Neuronal stem cell (in vitro differentiated cells): ENCODE measurements at regions not wholly inside any gene's neighbourhood (a gene's known extent, or its start where the extent isn't known, plus 50 kb on each side); places are given as distances from the start of the nearest gene placed in this dataset.

Experiments
- DNase-seq: peaks from one replicate; pipeline ENCODE4 v3.0.0-alpha.2; 2013; ENCODE audit warnings: low spot score
- H2AFZ ChIP-seq: one replicate; pipeline ENCODE4 v1.6.1; 2013; ENCODE audit warnings: mild to moderate bottlenecking, low read length, inconsistent platforms
- H2AK5ac ChIP-seq: 2 replicates; pipeline ENCODE4 v1.6.1; 2013; ENCODE audit warnings: low read depth, mild to moderate bottlenecking, inconsistent platforms, low read length, moderate library complexity, mixed read lengths
- H2BK120ac ChIP-seq: 2 replicates; pipeline ENCODE4 v1.6.1; 2013; ENCODE audit warnings: low read depth, mild to moderate bottlenecking, inconsistent platforms, low read length, moderate library complexity, mixed read lengths
- H2BK12ac ChIP-seq: one replicate; pipeline ENCODE4 v1.6.1; 2013; ENCODE audit warnings: low read length, inconsistent platforms
- H2BK15ac ChIP-seq: 2 replicates; pipeline ENCODE4 v1.6.1; 2013; ENCODE audit warnings: mild to moderate bottlenecking, low read length, inconsistent platforms, mixed read lengths
- H2BK5ac ChIP-seq: one replicate; pipeline ENCODE4 v1.6.1; 2013; ENCODE audit warnings: inconsistent platforms, mild to moderate bottlenecking, low read length, moderate library complexity
- H3K14ac ChIP-seq: one replicate; pipeline ENCODE4 v1.6.1; 2013; ENCODE audit warnings: low read length, inconsistent platforms
- H3K18ac ChIP-seq: 2 replicates; pipeline ENCODE4 v1.6.1; 2013; ENCODE audit warnings: low read length, inconsistent platforms
- H3K23ac ChIP-seq: 2 replicates; pipeline ENCODE4 v1.6.1; 2013; ENCODE audit warnings: low read depth, mild to moderate bottlenecking, mixed read lengths, low read length, inconsistent platforms; ENCODE audit not compliant: poor library complexity
- H3K27ac ChIP-seq: replicated peaks from 3 replicates; pipeline ENCODE4 v1.5.1; 2013; ENCODE audit warnings: low read length, inconsistent platforms
- H3K27me3 ChIP-seq, 3 experiments: 2 replicates each; pipeline ENCODE4 v1.6.1; 2013; ENCODE audit warnings: low read length in 3 of 3, mild to moderate bottlenecking in 2 of 3, inconsistent platforms in 1 of 3, low read depth in 1 of 3, mixed read lengths in 1 of 3, moderate library complexity in 1 of 3; ENCODE audit not compliant: control insufficient read depth in 3 of 3, insufficient read depth in 3 of 3
- H3K36me3 ChIP-seq, 2 donors: replicated peaks in 1 of 2; 2 replicates each; pipeline ENCODE4 v1.6.1; 2013; ENCODE audit warnings: low read length in 2 of 2; ENCODE audit not compliant: control insufficient read depth in 2 of 2, insufficient read depth in 2 of 2
- H3K4ac ChIP-seq: 2 replicates; pipeline ENCODE4 v1.6.1; 2013; ENCODE audit warnings: inconsistent platforms, mild to moderate bottlenecking, low read length, moderate library complexity
- H3K4me1 ChIP-seq, 2 donors: 1 replicate in 1 of 2; 2 replicates in 1 of 2; pipeline ENCODE4 v1.6.1; 2013; ENCODE audit warnings: low read length in 2 of 2, low read depth in 1 of 2; ENCODE audit not compliant: control insufficient read depth in 2 of 2, insufficient read depth in 1 of 2
- H3K4me2 ChIP-seq: one replicate; pipeline ENCODE4 v1.6.1; 2013; ENCODE audit warnings: mild to moderate bottlenecking, low read length, inconsistent platforms; ENCODE audit not compliant: insufficient read depth, poor library complexity, severe bottlenecking
- H3K4me3 ChIP-seq, 2 donors: 2 replicates each; pipeline ENCODE4 v1.5.1; 2013; ENCODE audit warnings: low read length in 2 of 2, mild to moderate bottlenecking in 2 of 2, inconsistent platforms in 1 of 2, moderate library complexity in 1 of 2
- H3K79me1 ChIP-seq: one replicate; pipeline ENCODE4 v1.6.1; 2013; ENCODE audit warnings: low read depth, mild to moderate bottlenecking, inconsistent platforms, low read length, moderate library complexity
- H3K9ac ChIP-seq: one replicate; pipeline ENCODE4 v1.6.1; 2013; ENCODE audit warnings: mild to moderate bottlenecking, low read depth, low read length, inconsistent platforms; ENCODE audit not compliant: poor library complexity
- H3K9me3 ChIP-seq, 2 donors: replicated peaks in 1 of 2; 2 replicates each; pipeline versions ENCODE3 to v1.6.1; 2013; ENCODE audit warnings: low read length in 2 of 2, mild to moderate bottlenecking in 2 of 2, inconsistent platforms in 1 of 2, low read depth in 1 of 2, mixed read lengths in 1 of 2, moderate library complexity in 1 of 2; ENCODE audit not compliant: control insufficient read depth in 2 of 2, insufficient read depth in 1 of 2
- H4K8ac ChIP-seq: one replicate; pipeline ENCODE4 v1.6.1; 2013; ENCODE audit warnings: low read depth, mild to moderate bottlenecking, inconsistent platforms, low read length, moderate library complexity
- H4K91ac ChIP-seq: one replicate; pipeline ENCODE4 v1.6.1; 2013; ENCODE audit warnings: low read length, low read depth, mild to moderate bottlenecking, inconsistent platforms; ENCODE audit not compliant: poor library complexity
- WGBS, 2 donors: extraction: QIAGEN DNeasy Blood & Tissue Kit; methylation state at CpG; one replicate each; pipeline ENCODE4 v1.1.7; 2013; ENCODE audit warnings: missing lambda C conversion rate in 2 of 2, mixed read lengths in 1 of 2; ENCODE audit not compliant: insufficient read length in 2 of 2, insufficient replicate concordance in 1 of 2; ENCODE audit errors: extremely low coverage in 2 of 2; 5-methylcytosine and 5-hydroxymethylcytosine counted together

- no peak for DNase-seq
- no peak overlapping the region for H3K18ac ChIP-seq
- no peak overlapping the region for H3K14ac ChIP-seq
- no peaks in the 10 kb centered on the region for H3K79me1 ChIP-seq
- H3K9me3 ChIP-seq: no peaks in the 10 kb centered on the region
- H2AFZ ChIP-seq: no peak overlapping the region
- no peak overlapping the region for H2BK12ac ChIP-seq
- H3K9ac ChIP-seq: no peak overlapping the region
- H4K91ac ChIP-seq: no peak overlapping the region
- H3K4me2 ChIP-seq: no peak overlapping the region
- no peak overlapping the region for H3K27ac ChIP-seq
- H2BK15ac ChIP-seq: no peak overlapping the region
- H3K23ac ChIP-seq: no peak overlapping the region
- no peak overlapping the region for H4K8ac ChIP-seq
- H3K27me3 ChIP-seq: peaks cover 0 to 2% (median 1%) of the 10 kb centered on the region in 3 experiments
- H3K36me3 ChIP-seq: no peaks in the 10 kb centered on the region
- H3K4ac ChIP-seq: no peak overlapping the region
- no peak overlapping the region for H2BK5ac ChIP-seq
- H2AK5ac ChIP-seq: no peak overlapping the region
- no peak overlapping the region for H3K4me3 ChIP-seq
- no CpG with 5 or more reads among the region's 1 CpG for WGBS, 2 donors
- peaks cover 0 to 3% of the 10 kb centered on the region in 2 donors for H3K4me1 ChIP-seq
- no peak overlapping the region for H2BK120ac ChIP-seq
Measured at GRCh38 chr14:87434680-87435079, 558.3 kb downstream of the GALC start.

GRCh38 chr14:87434011-87434410, 559.0 kb downstream of the GALC start:
- no CpG with 5 or more reads among the region's 1 CpG for WGBS, 2 donors
- no peak overlapping the region for H3K4me3 ChIP-seq

GRCh38 chr14:87432698-87433097, 560.3 kb downstream of the GALC start:
- Histone ChIP-seq H4K8ac (no peak overlapping the region), H3K4ac (no peak overlapping the region), H3K4me3 (no peak overlapping the region), H2AFZ (no peak overlapping the region), H3K9ac (no peak overlapping the region), H3K4me2 (no peak overlapping the region), H3K14ac (no peak overlapping the region), H3K18ac (no peak overlapping the region), H2BK15ac (no peak overlapping the region), H2BK120ac (no peak overlapping the region), H2AK5ac (no peak overlapping the region), H3K27ac (no peak overlapping the region), H3K23ac (no peak overlapping the region), H2BK12ac (no peak overlapping the region), H3K36me3 (no peaks in the 10 kb centered on the region), H3K27me3 (peaks cover 0 to 1% (median 0%) of the 10 kb centered on the region in 3 experiments), H3K9me3 (no peaks in the 10 kb centered on the region), H3K4me1 (peaks cover 0 to 3% of the 10 kb centered on the region in 2 donors), H4K91ac (no peak overlapping the region), H2BK5ac (no peak overlapping the region), H3K79me1 (no peaks in the 10 kb centered on the region)
- WGBS, 2 donors: no CpG with 5 or more reads among the region's 6 CpGs
- DNase-seq: no peak

More at GRCh38 chr14:87434011-87434410, 559.0 kb downstream of the GALC start:
- Histone ChIP-seq H2BK15ac (no peak overlapping the region), H2BK12ac (no peak overlapping the region), H3K9ac (no peak overlapping the region), H2BK5ac (no peak overlapping the region), H3K23ac (no peak overlapping the region), H2BK120ac (no peak overlapping the region), H3K27ac (no peak overlapping the region), H4K91ac (no peak overlapping the region), H3K79me1 (no peaks in the 10 kb centered on the region), H3K4me1 (peaks cover 0 to 3% of the 10 kb centered on the region in 2 donors), H3K27me3 (peaks cover 0 to 2% (median 1%) of the 10 kb centered on the region in 3 experiments), H3K36me3 (no peaks in the 10 kb centered on the region), H3K4ac (no peak overlapping the region), H3K4me2 (no peak overlapping the region), H3K14ac (no peak overlapping the region), H3K9me3 (no peaks in the 10 kb centered on the region), H2AK5ac (no peak overlapping the region), H3K18ac (no peak overlapping the region), H4K8ac (no peak overlapping the region), H2AFZ (no peak overlapping the region)
- no peak for DNase-seq

GRCh38 chr14:87430810-87431209, 562.2 kb downstream of the GALC start:
- Histone ChIP-seq H3K14ac (no peak overlapping the region), H3K4ac (no peak overlapping the region), H2BK12ac (no peak overlapping the region), H3K27ac (no peak overlapping the region), H3K36me3 (no peaks in the 10 kb centered on the region), H3K18ac (no peak overlapping the region), H3K27me3 (peaks cover 0 to 1% (median 0%) of the 10 kb centered on the region in 3 experiments), H3K79me1 (no peaks in the 10 kb centered on the region), H4K8ac (no peak overlapping the region), H3K9me3 (no peaks in the 10 kb centered on the region), H3K4me1 (peaks cover 0 to 2% of the 10 kb centered on the region in 2 donors), H2BK120ac (no peak overlapping the region), H2BK15ac (no peak overlapping the region), H2AFZ (no peak overlapping the region), H4K91ac (no peak overlapping the region), H2AK5ac (no peak overlapping the region), H3K4me3 (no peak overlapping the region), H2BK5ac (no peak overlapping the region), H3K9ac (no peak overlapping the region), H3K4me2 (no peak overlapping the region), H3K23ac (no peak overlapping the region)
- DNase-seq: no peak
